ENCODE measurements at regions not wholly inside any gene's neighbourhood (a gene's known extent, or its start where the extent isn't known, plus 50 kb on each side); places are given as distances from the start of the nearest gene placed in this dataset.

DNA sequence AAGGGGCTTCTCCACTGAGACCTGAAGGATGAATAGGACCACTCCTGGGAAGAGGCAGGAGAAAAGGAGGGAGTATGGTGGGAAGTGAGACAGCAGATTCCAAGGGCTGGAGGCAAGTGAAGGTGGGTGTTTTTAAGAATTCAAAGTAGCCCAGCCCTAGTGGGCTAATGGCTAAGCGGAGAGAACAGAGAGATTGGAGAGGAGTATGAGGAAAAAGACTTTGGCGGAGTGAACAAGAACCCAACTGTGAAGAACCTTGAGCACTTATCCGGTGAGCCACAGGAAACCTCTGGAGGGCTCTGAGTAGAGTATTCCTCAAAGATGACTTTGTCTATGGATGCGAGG lies 142.6 kb downstream of the COPS8 start:
- Histone ChIP-seq H3K4me1 (peaks cover 0 to 3% (median 2%) of the 10 kb centered on the region in 4 donors), H3K9me3 (no peaks in the 10 kb centered on the region), H3K36me3 (no peaks in the 10 kb centered on the region), H3K27me3 (no peaks in the 10 kb centered on the region), H3K27ac (peak overlapping the region in 2 of 4 donors; percentile 4 to 47), H3K4me3 (no peak overlapping the region)
- TF ChIP-seq EP300 (IDR thresholded peaks at IDR 0.05; ENCODE audit: low read depth) (no peak), POLR2AphosphoS5 (IDR thresholded peaks at IDR 0.05) (no peak), POLR2A (IDR thresholded peaks at IDR 0.05) (no peak)
- TF ChIP-seq, protein P1, sequence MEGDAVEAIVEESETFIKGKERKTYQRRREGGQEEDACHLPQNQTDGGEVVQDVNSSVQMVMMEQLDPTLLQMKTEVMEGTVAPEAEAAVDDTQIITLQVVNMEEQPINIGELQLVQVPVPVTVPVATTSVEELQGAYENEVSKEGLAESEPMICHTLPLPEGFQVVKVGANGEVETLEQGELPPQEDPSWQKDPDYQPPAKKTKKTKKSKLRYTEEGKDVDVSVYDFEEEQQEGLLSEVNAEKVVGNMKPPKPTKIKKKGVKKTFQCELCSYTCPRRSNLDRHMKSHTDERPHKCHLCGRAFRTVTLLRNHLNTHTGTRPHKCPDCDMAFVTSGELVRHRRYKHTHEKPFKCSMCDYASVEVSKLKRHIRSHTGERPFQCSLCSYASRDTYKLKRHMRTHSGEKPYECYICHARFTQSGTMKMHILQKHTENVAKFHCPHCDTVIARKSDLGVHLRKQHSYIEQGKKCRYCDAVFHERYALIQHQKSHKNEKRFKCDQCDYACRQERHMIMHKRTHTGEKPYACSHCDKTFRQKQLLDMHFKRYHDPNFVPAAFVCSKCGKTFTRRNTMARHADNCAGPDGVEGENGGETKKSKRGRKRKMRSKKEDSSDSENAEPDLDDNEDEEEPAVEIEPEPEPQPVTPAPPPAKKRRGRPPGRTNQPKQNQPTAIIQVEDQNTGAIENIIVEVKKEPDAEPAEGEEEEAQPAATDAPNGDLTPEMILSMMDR (IDR thresholded peaks at IDR 0.05), result no peak
- WGBS, 2 donors (ENCODE audit: low coverage in 1 of 2), result 95 to 96% methylated on average over 4 of the region's 4 CpGs
- intact Hi-C loops (cut with DNase I; ENCODE audit: low total_unique reads), result no loop called here
- DNase-seq, result no peak
- in situ Hi-C loops (cut with MboI; ENCODE audit: low pct_ligation_motif_present in 1 of 4, low pct_unique_long_range_greater_than_20kb in 1 of 4, low sequenced_read_pairs in 3 of 4), result no loop called here

DNA sequence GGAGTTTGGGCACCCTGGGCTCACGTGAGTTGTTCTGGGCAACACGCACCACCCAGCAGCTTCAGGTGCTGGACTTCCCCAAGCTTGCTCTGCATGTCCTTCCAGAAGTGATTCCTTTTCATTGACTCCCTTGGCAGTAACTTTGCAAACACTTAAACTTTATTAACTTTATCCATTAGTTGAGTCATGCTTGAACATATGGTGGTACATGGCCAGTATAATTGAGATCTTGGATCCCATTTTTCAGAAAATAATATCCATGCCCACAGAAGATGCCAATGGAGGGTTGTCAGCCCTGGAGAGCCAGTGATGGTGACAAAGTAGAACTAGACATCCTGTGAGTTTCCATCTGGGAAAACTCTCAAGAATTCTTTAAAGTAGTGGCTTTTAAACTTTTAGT lies 144.2 kb downstream of the COPS8 start:
- intact Hi-C loops (cut with DNase I; ENCODE audit: low total_unique reads), result no loop called here
- Histone ChIP-seq H3K27ac (no peak overlapping the region), H3K36me3 (no peaks in the 10 kb centered on the region), H3K4me3 (no peak overlapping the region), H3K27me3 (no peaks in the 10 kb centered on the region), H3K4me1 (peaks cover 0 to 5% (median 2%) of the 10 kb centered on the region in 4 donors), H3K9me3 (no peaks in the 10 kb centered on the region)
- TF ChIP-seq POLR2AphosphoS5 (IDR thresholded peaks at IDR 0.05), result no peak
- TF ChIP-seq EP300 (IDR thresholded peaks at IDR 0.05; ENCODE audit: low read depth), result no peak
- no peak for TF ChIP-seq POLR2A (IDR thresholded peaks at IDR 0.05)
- TF ChIP-seq, protein P1 (IDR thresholded peaks at IDR 0.05), result no peak
- no peak for DNase-seq
- WGBS, 2 donors (ENCODE audit: low coverage in 1 of 2), result 92% methylated on average over 2 of the region's 2 CpGs; no CpG with 5 or more reads in 1 of the 2 donors
- in situ Hi-C loops (cut with MboI; ENCODE audit: low pct_ligation_motif_present in 1 of 4, low pct_unique_long_range_greater_than_20kb in 1 of 4, low sequenced_read_pairs in 3 of 4), result no loop called here

DNA sequence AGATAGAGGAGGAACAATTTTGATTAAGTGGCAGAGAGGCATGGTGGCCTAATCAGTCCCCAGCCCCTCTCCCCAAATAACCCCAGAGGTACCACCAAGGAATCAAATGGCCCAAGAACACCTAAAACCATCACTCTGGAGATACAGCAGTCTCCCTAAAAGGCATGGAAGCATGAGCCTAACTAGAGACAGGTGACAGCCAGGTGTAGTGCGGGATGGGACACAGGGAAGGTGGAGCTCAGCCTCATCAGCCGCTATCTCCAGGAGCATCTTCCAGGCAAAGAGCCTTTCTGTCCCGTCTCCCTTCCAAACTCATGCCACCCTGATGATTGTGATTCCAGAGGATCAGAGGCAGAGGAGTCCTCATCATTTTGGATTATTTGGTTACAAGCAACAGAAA lies 144.7 kb downstream of the COPS8 start:
- Histone ChIP-seq H3K9me3 (no peaks in the 10 kb centered on the region), H3K36me3 (no peaks in the 10 kb centered on the region), H3K27me3 (no peaks in the 10 kb centered on the region), H3K4me3 (no peak overlapping the region), H3K27ac (no peak overlapping the region), H3K4me1 (peaks cover 0 to 7% (median 2%) of the 10 kb centered on the region in 4 donors)
- in situ Hi-C loops (cut with MboI; ENCODE audit: low pct_ligation_motif_present in 1 of 4, low pct_unique_long_range_greater_than_20kb in 1 of 4, low sequenced_read_pairs in 3 of 4) (no loop called here), intact Hi-C loops (cut with DNase I; ENCODE audit: low total_unique reads) (no loop called here)
- TF ChIP-seq EP300 (IDR thresholded peaks at IDR 0.05; ENCODE audit: low read depth) (no peak), POLR2AphosphoS5 (IDR thresholded peaks at IDR 0.05) (no peak), POLR2A (IDR thresholded peaks at IDR 0.05) (no peak)
- TF ChIP-seq, protein P1 (IDR thresholded peaks at IDR 0.05), result no peak
- DNase-seq, result no peak
- 83 to 90% methylated on average over 1 to 3 of the region's 3 CpGs for WGBS, 2 donors (ENCODE audit: low coverage in 1 of 2)

DNA sequence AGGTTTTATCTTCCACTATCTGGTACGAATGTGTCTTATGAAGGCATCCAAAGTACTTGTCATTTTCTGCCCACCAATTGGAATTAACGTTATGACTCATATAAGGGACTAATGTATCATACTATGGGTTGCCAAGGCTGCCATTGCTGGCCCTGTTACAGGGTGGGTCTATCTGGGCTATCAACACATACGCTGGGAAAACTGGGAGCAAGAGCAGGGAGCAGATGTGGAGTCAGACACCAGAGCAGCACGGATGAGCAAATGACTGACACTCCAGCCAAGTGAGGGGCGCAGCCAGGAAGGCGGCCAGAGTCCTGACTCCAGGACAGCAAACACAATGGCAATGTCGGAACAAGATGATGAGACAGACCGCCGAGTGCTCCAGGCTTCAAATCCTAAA lies 145.9 kb downstream of the COPS8 start:
- Histone ChIP-seq H3K4me3 (no peak overlapping the region), H3K4me1 (peaks cover 0 to 16% (median 2%) of the 10 kb centered on the region in 4 donors), H3K9me3 (no peaks in the 10 kb centered on the region), H3K36me3 (no peaks in the 10 kb centered on the region), H3K27ac (no peak overlapping the region), H3K27me3 (no peaks in the 10 kb centered on the region)
- TF ChIP-seq EP300 (IDR thresholded peaks at IDR 0.05; ENCODE audit: low read depth) (no peak), POLR2A (IDR thresholded peaks at IDR 0.05) (no peak), POLR2AphosphoS5 (IDR thresholded peaks at IDR 0.05) (no peak)
- TF ChIP-seq, protein P1 (IDR thresholded peaks at IDR 0.05), result no peak
- in situ Hi-C loops (cut with MboI; ENCODE audit: low pct_ligation_motif_present in 1 of 4, low pct_unique_long_range_greater_than_20kb in 1 of 4, low sequenced_read_pairs in 3 of 4) (no loop called here), intact Hi-C loops (cut with DNase I; ENCODE audit: low total_unique reads) (no loop called here)
- no peak for DNase-seq
- 85% methylated on average over 9 of the region's 9 CpGs; no CpG with 5 or more reads in 1 of the 2 donors for WGBS, 2 donors (ENCODE audit: low coverage in 1 of 2)

All from transverse colon (tissue), 4 donors.